Ovary (tissue), 7 donors: ENCODE measurements at regions not wholly inside any gene's neighbourhood (a gene's known extent, or its start where the extent isn't known, plus 50 kb on each side); places are given as distances from the start of the nearest gene placed in this dataset.
A peak's percentile ranks its signal among the peaks of the same experiment; 100 is the strongest.

Source experiments
- DNase-seq, 5 donors: peaks; one replicate each; pipeline ENCODE4 v3.0.0-alpha.2; 2019 to 2020
- H3K27ac ChIP-seq, 2 donors: fragments of 200-600 bp; one replicate each; pipeline versions ENCODE4 v1.5.1 to v1.8.0; 2019 to 2022
- H3K27me3 ChIP-seq: fragments of 200-600 bp; one replicate; pipeline ENCODE4 v1.8.0; 2022
- H3K36me3 ChIP-seq: fragments of 200-600 bp; sonication (generic); one replicate; pipeline ENCODE4 v1.5.1; 2019
- H3K4me1 ChIP-seq: one replicate; pipeline ENCODE4 v1.8.1; 2013; ENCODE audit warnings: mild to moderate bottlenecking, moderate library complexity; ENCODE audit not compliant: insufficient read depth
- H3K4me3 ChIP-seq: fragments of 200-600 bp; sonication (generic); one replicate; pipeline ENCODE4 v1.5.1; 2017
- H3K9me3 ChIP-seq, 2 donors: fragments of 200-600 bp in 1 of 2; sonication (generic) in 1 of 2; one replicate each; pipeline versions ENCODE4 v1.5.1 to v1.8.1; 2013 to 2019; ENCODE audit warnings: mild to moderate bottlenecking in 1 of 2, moderate library complexity in 1 of 2
- EP300 ChIP-seq: sonication (generic); formaldehyde crosslinking; IDR thresholded peaks from one replicate; pipeline ENCODE4 v1.6.1; 2017; ENCODE audit warnings: antibody characterized with exemption
- POLR2A ChIP-seq: fragments of 450-650 bp; IDR thresholded peaks from one replicate; pipeline ENCODE4 v1.6.1; 2017; ENCODE audit warnings: antibody characterized with exemption, mild to moderate bottlenecking, moderate library complexity
- WGBS, 3 donors: extraction: QIAGEN DNeasy Blood & Tissue Kit in 1 of 3; methylation state at CpG; one replicate each; pipeline versions ENCODE4 v1.1.5 to v1.1.7; 2013 to 2017; 5-methylcytosine and 5-hydroxymethylcytosine counted together
- intact Hi-C, 4 donors: fragments of 100-400 bp; cut with DNase I; formaldehyde crosslinking; loops; one replicate each; pipeline versions ENCODE4 v1.11.0 to v1.15.1; 2022 to 2023
- TF ChIP-seq, protein P1 (sequence below), 3 donors: fragments of 450-650 bp in 2 of 3; fragments of 200-600 bp in 1 of 3; IDR thresholded peaks; one replicate each; pipeline versions ENCODE4 v1.5.1 to v1.8.0; 2016 to 2022; ENCODE audit warnings: antibody characterized with exemption in 3 of 3, mild to moderate bottlenecking in 1 of 3
- donor health status: DM: no; HTN: no; CAD: no; lungs with moderate emphysema.
- donor health status: DM: no; HTN: no; CAD: no.
- donor health status: Bipolar disorder and iron deficiency.
- donor health status: DM: no; HTN: no; CAD: no.
- donor health status: DM: yes; HTN: yes; CAD: no.

DNA sequence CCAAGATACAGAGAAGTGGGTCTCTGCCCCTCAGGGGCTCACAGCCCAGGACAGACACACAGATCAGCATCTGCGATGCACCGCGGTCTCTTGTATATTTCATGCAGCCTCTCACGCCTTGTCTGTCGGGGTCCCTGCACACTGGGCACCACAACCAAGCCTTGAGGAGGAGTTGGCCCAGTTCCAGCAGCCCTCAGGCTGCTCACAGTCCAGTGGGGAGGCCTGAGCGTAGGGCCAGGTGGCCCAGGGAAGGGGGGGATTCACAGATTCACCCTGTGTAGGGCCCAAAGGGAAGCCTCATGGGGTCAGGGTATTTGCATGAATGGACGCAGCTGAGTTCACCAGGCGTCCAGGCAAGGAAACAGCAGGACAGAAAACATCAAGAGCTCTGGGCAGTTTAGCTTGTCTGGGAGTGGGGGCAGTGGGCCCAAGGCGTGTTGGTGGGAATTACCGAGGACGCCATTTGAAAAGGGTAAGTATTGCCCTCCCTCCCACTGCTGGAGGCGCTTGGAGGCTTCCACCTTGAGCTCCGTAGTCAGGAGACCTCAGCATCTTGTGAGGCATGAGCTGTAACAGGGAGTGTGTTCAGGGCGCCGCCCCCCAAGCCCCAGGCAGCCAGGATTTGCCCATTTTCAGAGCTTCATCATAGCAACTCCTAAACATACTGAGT lies 129.1 kb upstream of the CHST15 start:
- 66 to 77% (median 71%) methylated on average over 15 of the region's 15 CpGs for WGBS, 3 donors
- H3K27ac ChIP-seq = no peak overlapping the region

DNA sequence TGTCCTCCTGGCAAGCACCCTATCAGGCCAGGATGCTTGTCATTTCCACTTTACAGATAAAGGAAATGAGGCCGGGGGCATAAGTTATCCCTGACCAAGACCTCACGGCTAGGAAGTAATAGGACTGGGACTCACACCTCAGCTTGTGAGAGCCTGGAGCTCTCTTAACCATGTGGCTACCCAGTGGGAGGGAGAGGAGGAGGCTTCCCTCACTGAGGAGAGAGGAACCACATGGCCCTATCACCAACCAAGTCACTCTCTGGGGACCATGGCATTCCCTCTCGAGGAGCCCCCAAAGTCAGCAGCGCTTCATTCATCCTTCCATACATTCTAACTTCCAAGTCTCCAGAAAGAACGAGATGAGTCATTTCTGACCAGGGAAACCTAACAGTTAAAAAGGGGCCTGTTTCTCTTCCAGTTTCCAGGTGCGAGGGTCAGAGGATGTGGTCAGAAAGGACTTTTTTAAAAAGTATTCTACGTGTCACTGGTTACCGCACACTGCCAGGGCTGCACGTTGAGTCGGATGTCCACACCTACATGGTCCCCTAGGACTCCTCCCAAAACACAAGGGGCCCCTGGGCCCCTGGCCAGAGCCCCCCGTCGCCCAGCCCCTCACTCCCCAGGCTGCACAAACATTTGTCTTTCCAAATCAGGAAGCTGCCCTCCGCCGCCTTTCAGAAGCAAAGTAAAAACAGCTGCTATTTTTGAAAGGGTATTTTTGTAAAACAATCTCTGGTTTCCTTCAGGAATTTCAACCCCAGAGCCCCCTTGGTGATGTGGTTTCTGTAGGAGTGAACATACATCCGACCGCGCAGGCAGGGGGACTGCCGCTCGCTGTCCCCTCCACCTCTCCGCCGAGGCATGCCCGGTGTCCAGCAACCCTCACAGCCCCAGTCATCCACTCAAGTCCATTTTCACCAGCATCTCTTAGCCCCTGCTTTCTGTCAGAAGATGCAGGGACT lies 128.2 kb upstream of the CHST15 start:
- intact Hi-C loops = no loop called here
- TF ChIP-seq POLR2A = no peak
- TF ChIP-seq, protein P1, sequence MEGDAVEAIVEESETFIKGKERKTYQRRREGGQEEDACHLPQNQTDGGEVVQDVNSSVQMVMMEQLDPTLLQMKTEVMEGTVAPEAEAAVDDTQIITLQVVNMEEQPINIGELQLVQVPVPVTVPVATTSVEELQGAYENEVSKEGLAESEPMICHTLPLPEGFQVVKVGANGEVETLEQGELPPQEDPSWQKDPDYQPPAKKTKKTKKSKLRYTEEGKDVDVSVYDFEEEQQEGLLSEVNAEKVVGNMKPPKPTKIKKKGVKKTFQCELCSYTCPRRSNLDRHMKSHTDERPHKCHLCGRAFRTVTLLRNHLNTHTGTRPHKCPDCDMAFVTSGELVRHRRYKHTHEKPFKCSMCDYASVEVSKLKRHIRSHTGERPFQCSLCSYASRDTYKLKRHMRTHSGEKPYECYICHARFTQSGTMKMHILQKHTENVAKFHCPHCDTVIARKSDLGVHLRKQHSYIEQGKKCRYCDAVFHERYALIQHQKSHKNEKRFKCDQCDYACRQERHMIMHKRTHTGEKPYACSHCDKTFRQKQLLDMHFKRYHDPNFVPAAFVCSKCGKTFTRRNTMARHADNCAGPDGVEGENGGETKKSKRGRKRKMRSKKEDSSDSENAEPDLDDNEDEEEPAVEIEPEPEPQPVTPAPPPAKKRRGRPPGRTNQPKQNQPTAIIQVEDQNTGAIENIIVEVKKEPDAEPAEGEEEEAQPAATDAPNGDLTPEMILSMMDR (IDR thresholded peaks at IDR 0.05) = no peak
- no peak for TF ChIP-seq EP300
- Histone ChIP-seq H3K27ac (no peak overlapping the region), H3K4me3 (no peak overlapping the region), H3K9me3 (no peaks in the 10 kb centered on the region), H3K27me3 (no peaks in the 10 kb centered on the region), H3K4me1 (peaks cover 12% of the 10 kb centered on the region), H3K36me3 (no peaks in the 10 kb centered on the region)
- DNase-seq = no peak
- 9 to 19% (median 11%) methylated on average over 22 of the region's 22 CpGs for WGBS, 3 donors

More for the DNA sequence above, 129.1 kb upstream of the CHST15 start:
- H3K27me3 ChIP-seq = no peaks in the 10 kb centered on the region
- DNase-seq = peak; percentile 29 to 56 (median 40)
- intact Hi-C loops = no loop called here
- no peak overlapping the region for H3K4me3 ChIP-seq
- H3K36me3 ChIP-seq = no peaks in the 10 kb centered on the region
- peaks cover 12% of the 10 kb centered on the region for H3K4me1 ChIP-seq
- H3K9me3 ChIP-seq = no peaks in the 10 kb centered on the region
- TF ChIP-seq POLR2A (no peak), EP300 (no peak)
- TF ChIP-seq, protein P1 (IDR thresholded peaks at IDR 0.05) = no peak

DNA sequence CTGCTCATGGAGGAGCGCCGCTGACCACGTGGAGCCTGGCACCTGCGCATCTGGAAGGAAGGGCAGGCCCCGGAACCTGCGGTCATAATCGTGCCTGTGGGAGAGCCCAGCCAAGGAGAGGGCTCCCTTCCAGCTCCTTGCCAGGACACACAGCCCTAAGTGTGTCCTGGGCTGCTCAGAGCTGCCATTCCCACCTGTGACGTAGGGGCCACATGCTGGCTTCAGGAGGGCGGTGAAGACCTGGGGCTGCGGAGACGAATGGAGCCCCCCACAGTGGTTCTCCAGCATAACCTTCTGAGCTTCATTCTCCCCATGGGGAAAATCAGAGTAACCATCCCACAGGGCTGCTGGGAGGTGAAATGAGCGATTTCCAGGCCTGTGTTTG lies 127.6 kb upstream of the CHST15 start:
- peaks cover 12% of the 10 kb centered on the region for H3K4me1 ChIP-seq
- H3K36me3 ChIP-seq = no peaks in the 10 kb centered on the region
- H3K27ac ChIP-seq = no peak overlapping the region
- H3K27me3 ChIP-seq = no peaks in the 10 kb centered on the region
- TF ChIP-seq POLR2A (no peak), EP300 (no peak)
- TF ChIP-seq, protein P1 (IDR thresholded peaks at IDR 0.05) = no peak
- no peaks in the 10 kb centered on the region for H3K9me3 ChIP-seq
- no peak for DNase-seq
- WGBS, 3 donors = 40 to 56% (median 44%) methylated on average over 12 of the region's 12 CpGs
- intact Hi-C loops = no loop called here
- H3K4me3 ChIP-seq = no peak overlapping the region

DNA sequence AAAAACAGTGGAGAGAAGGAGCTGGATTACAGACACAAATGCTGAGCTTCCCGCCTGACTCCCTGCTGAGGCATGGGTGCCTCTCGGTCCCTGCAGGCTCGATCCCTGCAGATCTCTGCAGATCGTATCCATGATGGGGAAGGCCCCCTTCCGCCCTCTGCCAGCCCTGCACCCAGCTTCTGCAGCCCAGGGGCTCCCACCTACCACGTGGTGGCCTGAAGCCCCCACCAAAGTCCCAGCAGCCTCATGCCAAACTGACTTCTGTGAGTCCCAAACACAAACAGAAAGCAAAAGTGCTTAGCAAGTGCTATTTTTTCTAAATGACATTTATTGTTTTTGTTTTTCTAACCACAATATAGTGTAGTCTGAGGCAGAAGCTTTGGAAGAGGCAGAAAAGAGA lies 127.1 kb upstream of the CHST15 start:
- Histone ChIP-seq H3K4me1 (peaks cover 12% of the 10 kb centered on the region), H3K4me3 (no peak overlapping the region), H3K9me3 (no peaks in the 10 kb centered on the region), H3K27me3 (no peaks in the 10 kb centered on the region), H3K36me3 (no peaks in the 10 kb centered on the region), H3K27ac (no peak overlapping the region)
- intact Hi-C loops = no loop called here
- TF ChIP-seq, protein P1 (IDR thresholded peaks at IDR 0.05) = no peak
- TF ChIP-seq POLR2A = no peak
- TF ChIP-seq EP300 = no peak
- WGBS, 3 donors = 32 to 41% (median 37%) methylated on average over 6 of the region's 6 CpGs
- DNase-seq = no peak
